OCI-LY1 (cell line): ENCODE measurements at regions not wholly inside any gene's neighbourhood (a gene's known extent, or its start where the extent isn't known, plus 50 kb on each side); places are given as distances from the start of the nearest gene placed in this dataset.

Source experiments
- EZH2 ChIP-seq: fragments of 200-600 bp; sonication (generic), shearing (Covaris generic); IDR thresholded peaks from 2 replicates; pipeline ENCODE4 v1.8.0; 2017; ENCODE audit warnings: borderline replicate concordance, mixed run types, mild to moderate bottlenecking, antibody characterized with exemption, low read length, moderate library complexity, mixed read lengths
- TF ChIP-seq, protein P1 (sequence below): fragments of 200-600 bp; sonication (generic), shearing (Covaris generic); IDR thresholded peaks from 2 replicates; pipeline ENCODE4 v1.5.1; 2017; ENCODE audit warnings: mild to moderate bottlenecking, antibody characterized with exemption, low read length, moderate library complexity, mixed read lengths

DNA sequence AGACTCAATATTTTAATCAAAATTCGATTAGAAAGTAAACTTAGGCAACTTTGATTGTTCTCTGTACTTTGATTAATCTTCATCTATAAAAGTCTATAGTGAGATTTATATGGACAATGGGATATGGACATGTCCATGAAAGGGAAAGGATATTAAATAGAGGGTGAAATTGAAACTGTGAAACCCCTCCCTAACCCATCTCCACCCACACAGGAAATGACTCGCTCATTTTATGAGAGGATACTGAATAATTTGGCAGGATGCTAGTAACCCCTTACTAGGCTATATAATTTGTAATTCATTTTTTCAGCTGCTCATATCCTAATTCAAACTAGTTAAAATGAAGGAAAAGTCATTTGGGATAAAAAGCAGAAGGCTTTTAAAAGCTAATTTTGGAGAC is 328.0 kb upstream of the ATP2B1 start:
- TF ChIP-seq, protein P1, sequence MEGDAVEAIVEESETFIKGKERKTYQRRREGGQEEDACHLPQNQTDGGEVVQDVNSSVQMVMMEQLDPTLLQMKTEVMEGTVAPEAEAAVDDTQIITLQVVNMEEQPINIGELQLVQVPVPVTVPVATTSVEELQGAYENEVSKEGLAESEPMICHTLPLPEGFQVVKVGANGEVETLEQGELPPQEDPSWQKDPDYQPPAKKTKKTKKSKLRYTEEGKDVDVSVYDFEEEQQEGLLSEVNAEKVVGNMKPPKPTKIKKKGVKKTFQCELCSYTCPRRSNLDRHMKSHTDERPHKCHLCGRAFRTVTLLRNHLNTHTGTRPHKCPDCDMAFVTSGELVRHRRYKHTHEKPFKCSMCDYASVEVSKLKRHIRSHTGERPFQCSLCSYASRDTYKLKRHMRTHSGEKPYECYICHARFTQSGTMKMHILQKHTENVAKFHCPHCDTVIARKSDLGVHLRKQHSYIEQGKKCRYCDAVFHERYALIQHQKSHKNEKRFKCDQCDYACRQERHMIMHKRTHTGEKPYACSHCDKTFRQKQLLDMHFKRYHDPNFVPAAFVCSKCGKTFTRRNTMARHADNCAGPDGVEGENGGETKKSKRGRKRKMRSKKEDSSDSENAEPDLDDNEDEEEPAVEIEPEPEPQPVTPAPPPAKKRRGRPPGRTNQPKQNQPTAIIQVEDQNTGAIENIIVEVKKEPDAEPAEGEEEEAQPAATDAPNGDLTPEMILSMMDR: no peak
- TF ChIP-seq EZH2: no peak
